GM12864 (cell line): ENCODE measurements at regions not wholly inside any gene's neighbourhood (a gene's known extent, or its start where the extent isn't known, plus 50 kb on each side); places are given as distances from the start of the nearest gene placed in this dataset.
"Not testable (repeated sequence)": the region's sequence is repeated elsewhere in the genome, so short reads cannot be mapped to it uniquely, and the experiment has no call there.

Experiments
- DNase-seq: peaks from one replicate; pipeline ENCODE4 v3.0.0-alpha.2; 2011; ENCODE audit warnings: low read depth
- H3K4me3 ChIP-seq: 2 replicates; pipeline ENCODE4 v1.5.1; 2011; ENCODE audit warnings: mild to moderate bottlenecking, low read depth, low read length, control low read depth
- TF ChIP-seq, protein P1 (sequence below): IDR thresholded peaks from 2 replicates; pipeline ENCODE4 v1.5.1; 2011; ENCODE audit warnings: low read depth, mild to moderate bottlenecking, moderate library complexity, low read length, control low read depth, inconsistent platforms; ENCODE audit errors: missing control alignments

DNA sequence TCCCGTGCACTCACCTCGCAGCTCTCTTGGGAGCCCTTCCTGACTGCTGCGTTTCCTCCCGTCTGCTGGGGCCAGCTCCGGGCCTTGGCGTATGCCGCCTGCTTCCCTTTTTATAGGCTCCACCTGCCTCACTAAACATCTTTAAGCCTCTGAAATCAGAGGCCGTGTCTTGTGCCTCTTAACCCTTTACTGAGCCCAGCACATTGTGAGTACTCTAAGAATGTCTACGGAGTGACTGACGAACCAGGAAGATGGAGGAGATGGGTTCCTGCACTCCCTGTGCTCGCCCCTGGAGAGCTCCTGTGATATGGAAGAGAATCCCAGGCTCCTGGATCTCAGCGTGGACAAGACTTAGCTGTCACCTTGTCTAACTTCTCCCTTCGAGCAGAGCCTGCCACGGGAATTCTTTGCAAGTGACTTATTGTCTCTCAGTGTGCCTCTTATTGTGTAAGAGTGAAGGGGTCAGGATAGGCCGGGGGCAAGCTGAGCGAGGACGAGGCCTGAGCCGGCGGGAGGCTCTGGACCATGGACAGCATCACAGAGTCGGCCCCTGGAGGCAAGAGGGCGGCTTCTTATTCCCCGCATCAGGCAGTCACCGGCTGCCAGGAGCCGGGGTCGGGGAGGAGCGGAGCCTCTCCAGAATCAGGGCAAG is 70.9 kb upstream of the CCDC167 start:
- no peak overlapping the region for H3K4me3 ChIP-seq
- TF ChIP-seq, protein P1, sequence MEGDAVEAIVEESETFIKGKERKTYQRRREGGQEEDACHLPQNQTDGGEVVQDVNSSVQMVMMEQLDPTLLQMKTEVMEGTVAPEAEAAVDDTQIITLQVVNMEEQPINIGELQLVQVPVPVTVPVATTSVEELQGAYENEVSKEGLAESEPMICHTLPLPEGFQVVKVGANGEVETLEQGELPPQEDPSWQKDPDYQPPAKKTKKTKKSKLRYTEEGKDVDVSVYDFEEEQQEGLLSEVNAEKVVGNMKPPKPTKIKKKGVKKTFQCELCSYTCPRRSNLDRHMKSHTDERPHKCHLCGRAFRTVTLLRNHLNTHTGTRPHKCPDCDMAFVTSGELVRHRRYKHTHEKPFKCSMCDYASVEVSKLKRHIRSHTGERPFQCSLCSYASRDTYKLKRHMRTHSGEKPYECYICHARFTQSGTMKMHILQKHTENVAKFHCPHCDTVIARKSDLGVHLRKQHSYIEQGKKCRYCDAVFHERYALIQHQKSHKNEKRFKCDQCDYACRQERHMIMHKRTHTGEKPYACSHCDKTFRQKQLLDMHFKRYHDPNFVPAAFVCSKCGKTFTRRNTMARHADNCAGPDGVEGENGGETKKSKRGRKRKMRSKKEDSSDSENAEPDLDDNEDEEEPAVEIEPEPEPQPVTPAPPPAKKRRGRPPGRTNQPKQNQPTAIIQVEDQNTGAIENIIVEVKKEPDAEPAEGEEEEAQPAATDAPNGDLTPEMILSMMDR: no peak
- no peak for DNase-seq

GRCh38 chr6:37569743-37570481 is 70.2 kb upstream of the CCDC167 start:
- TF ChIP-seq, protein P1: no peak
- no peak for DNase-seq
- no peak overlapping the region for H3K4me3 ChIP-seq

GRCh38 chr6:37569317-37569716 is 69.6 kb upstream of the CCDC167 start:
- DNase-seq: no peak
- no peak overlapping the region for H3K4me3 ChIP-seq
- TF ChIP-seq, protein P1: no peak

GRCh38 chr6:37566950-37567349 is 67.3 kb upstream of the CCDC167 start:
- TF ChIP-seq, protein P1: no peak
- H3K4me3 ChIP-seq: no peak overlapping the region
- DNase-seq: no peak

DNA sequence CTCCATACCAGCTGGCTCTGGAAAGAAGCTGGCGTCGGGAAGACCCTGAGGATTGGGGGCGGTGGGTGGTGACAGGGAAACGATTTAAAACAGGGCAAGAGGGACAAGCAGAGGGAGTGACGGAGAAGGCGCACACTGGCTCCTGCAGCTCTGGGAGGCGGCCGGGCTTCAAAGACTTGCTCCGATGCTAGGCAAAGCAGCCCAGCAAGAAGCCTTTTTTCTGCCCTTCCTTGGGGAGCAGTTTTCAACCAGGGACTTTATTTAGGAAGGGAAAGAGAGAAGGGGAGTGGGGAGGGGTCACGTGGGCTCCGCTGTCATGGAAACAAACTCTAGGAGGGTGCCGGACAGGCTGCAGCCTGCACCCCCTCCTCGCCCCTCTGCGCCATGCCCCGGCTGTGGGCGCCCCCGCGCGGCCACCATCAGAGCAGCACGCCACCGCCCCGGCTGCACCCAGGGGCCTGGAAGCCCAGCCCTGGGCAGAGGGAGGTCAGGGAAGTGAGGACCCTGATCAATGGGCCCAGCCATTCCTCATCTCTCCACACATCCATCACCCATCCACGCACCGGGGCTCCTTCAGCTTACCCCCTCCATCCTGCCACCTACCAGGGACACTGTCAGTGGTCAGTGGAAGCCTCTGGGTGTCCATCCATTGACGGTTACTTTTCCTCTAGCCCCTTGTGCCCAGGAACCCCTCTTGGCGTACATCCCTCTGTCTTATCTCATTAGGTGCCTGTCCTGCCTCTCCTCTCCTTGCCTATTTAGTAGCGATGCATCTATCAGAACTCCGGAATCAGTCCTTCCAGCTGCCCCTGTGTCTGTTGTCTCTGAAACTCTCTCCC is 66.6 kb upstream of the CCDC167 start:
- TF ChIP-seq, protein P1: peak; percentile 88
- no peak for DNase-seq
- H3K4me3 ChIP-seq: peak overlapping the region; percentile 34

GRCh38 chr6:37565267-37566110 is 65.8 kb upstream of the CCDC167 start:
- DNase-seq: no peak
- H3K4me3 ChIP-seq: peak overlapping the region; percentile 34; the same call in 1 of the 2 replicates
- TF ChIP-seq, protein P1: no peak

DNA sequence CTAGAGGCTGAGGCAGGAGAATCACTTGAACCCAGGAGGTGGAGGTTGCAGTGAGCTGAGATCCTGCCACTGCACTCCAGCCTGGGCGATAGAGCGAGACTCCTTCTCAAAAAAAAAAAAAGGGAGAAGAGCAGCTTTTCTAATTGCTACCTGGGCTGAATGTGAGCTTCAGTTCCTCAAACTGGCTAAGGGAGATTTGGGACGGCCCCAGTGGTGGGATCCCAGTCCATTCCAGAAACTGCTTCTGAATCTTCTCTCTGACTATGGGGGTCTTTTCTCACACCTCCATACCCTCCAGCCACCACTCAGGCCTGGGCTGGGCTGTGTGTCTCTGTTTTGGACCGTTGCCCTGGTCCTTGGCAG is 63.2 kb upstream of the CCDC167 start:
- not testable (repeated sequence) for H3K4me3 ChIP-seq, DNase-seq
